ENCODE measurements at regions not wholly inside any gene's neighbourhood (a gene's known extent, or its start where the extent isn't known, plus 50 kb on each side); places are given as distances from the start of the nearest gene placed in this dataset.

GRCh38 chr2:234269769-234270204 lies 219.3 kb downstream of the SPP2 start:
- TF ChIP-seq CTCF (IDR thresholded peaks at IDR 0.05) (no peak), EP300 (IDR thresholded peaks at IDR 0.05) (no peak)

Measured in esophagus muscularis mucosa (tissue), 3 donors.